Mucosa of descending colon (tissue), 3 donors: ENCODE measurements at regions not wholly inside any gene's neighbourhood (a gene's known extent, or its start where the extent isn't known, plus 50 kb on each side); places are given as distances from the start of the nearest gene placed in this dataset.

Experiments
- ATAC-seq: fragments of 200-7000 bp; cut with Tn5 transposase; one replicate; pipeline ENCODE4 v1.9.1; 2020; ENCODE audit warnings: mild to moderate bottlenecking, moderate library complexity
- DNase-seq, 3 donors: peaks; one replicate each; pipeline ENCODE4 v3.0.0-alpha.2; 2020
- H3K36me3 ChIP-seq: fragments of 200-600 bp; one replicate; pipeline ENCODE4 v1.8.0; 2021; ENCODE audit warnings: low read depth, mild to moderate bottlenecking
- H3K4me1 ChIP-seq: fragments of 200-600 bp; one replicate; pipeline ENCODE4 v1.8.0; 2021; ENCODE audit warnings: low read depth, mild to moderate bottlenecking
- H3K4me3 ChIP-seq: fragments of 200-600 bp; one replicate; pipeline ENCODE4 v1.8.0; 2021; ENCODE audit warnings: mild to moderate bottlenecking
- H3K9me3 ChIP-seq: fragments of 200-600 bp; one replicate; pipeline ENCODE4 v1.8.0; 2021; ENCODE audit warnings: mild to moderate bottlenecking
- CTCF ChIP-seq: fragments of 200-600 bp; IDR thresholded peaks from one replicate; pipeline ENCODE4 v1.8.0; 2022; ENCODE audit warnings: antibody characterized with exemption, mild to moderate bottlenecking
- intact Hi-C, 2 donors: fragments of 100-400 bp; cut with DNase I in 1 of 2; cut with micrococcal nuclease in 1 of 2; formaldehyde crosslinking; loops; one replicate each; pipeline versions ENCODE4 v1.11.0 to v1.11.1; 2022; cut with DNase I, micrococcal nuclease
- donor health status: DM: no; HTN: no; CAD: no; lungs with moderate emphysema.
- donor health status: DM: no; HTN: no; CAD: no.
- donor health status: DM: no; HTN: yes; CAD: no.

GRCh38 chr5:56328753-56329560, 95.8 kb upstream of the ANKRD55 start:
- no peaks in the 10 kb centered on the region for H3K4me1 ChIP-seq
- H3K9me3 ChIP-seq = no peaks in the 10 kb centered on the region
- no peak overlapping the region for H3K4me3 ChIP-seq
- no peaks in the 10 kb centered on the region for H3K36me3 ChIP-seq
- no peak for ATAC-seq
- TF ChIP-seq CTCF = no peak
- intact Hi-C loops = no loop called here
- no peak for DNase-seq

GRCh38 chr5:56327809-56328208, 94.7 kb upstream of the ANKRD55 start:
- H3K4me3 ChIP-seq = no peak overlapping the region
- H3K36me3 ChIP-seq = no peaks in the 10 kb centered on the region
- ATAC-seq = no peak
- H3K9me3 ChIP-seq = no peaks in the 10 kb centered on the region
- no peaks in the 10 kb centered on the region for H3K4me1 ChIP-seq
- no peak for TF ChIP-seq CTCF
- no peak for DNase-seq
- intact Hi-C loops = no loop called here

- ATAC-seq (no peak), DNase-seq (no peak)
- Histone ChIP-seq H3K4me3 (no peak overlapping the region), H3K9me3 (no peaks in the 10 kb centered on the region), H3K4me1 (no peaks in the 10 kb centered on the region), H3K36me3 (no peaks in the 10 kb centered on the region)
- intact Hi-C loops = no loop called here
- TF ChIP-seq CTCF = no peak
Measured at GRCh38 chr5:56326770-56327169, 93.6 kb upstream of the ANKRD55 start.

- no peaks in the 10 kb centered on the region for H3K9me3 ChIP-seq
- no peak for DNase-seq
- no peaks in the 10 kb centered on the region for H3K4me1 ChIP-seq
- no peaks in the 10 kb centered on the region for H3K36me3 ChIP-seq
- no peak for TF ChIP-seq CTCF
- H3K4me3 ChIP-seq = no peak overlapping the region
- no peak for ATAC-seq
- intact Hi-C loops = no loop called here
Measured at GRCh38 chr5:56326116-56326515, 93.0 kb upstream of the ANKRD55 start.

GRCh38 chr5:56325039-56325438, 91.9 kb upstream of the ANKRD55 start:
- H3K9me3 ChIP-seq = no peaks in the 10 kb centered on the region
- TF ChIP-seq CTCF = no peak
- no peak for DNase-seq
- intact Hi-C loops = no loop called here
- no peaks in the 10 kb centered on the region for H3K36me3 ChIP-seq
- no peaks in the 10 kb centered on the region for H3K4me1 ChIP-seq
- ATAC-seq = no peak
- no peak overlapping the region for H3K4me3 ChIP-seq
